NOMO-1 treated with DMSO at 0.1 percent for 48 hours (cell line): ENCODE measurements at regions not wholly inside any gene's neighbourhood (a gene's known extent, or its start where the extent isn't known, plus 50 kb on each side); places are given as distances from the start of the nearest gene placed in this dataset.

Experiments
- DNase-seq: peaks from one replicate; lab custom pipeline; 2025; ENCODE audit not compliant: unreplicated experiment; lab: John Stamatoyannopoulos, UW

GRCh38 chr5:158485604-158486081 is 614.1 kb downstream of the EBF1 start:
- DNase-seq, result no peak

- no peak for DNase-seq
These were observed 614.7 kb downstream of the EBF1 start for GRCh38 chr5:158485047-158485446.

GRCh38 chr5:158484150-158484549 is 615.6 kb downstream of the EBF1 start:
- DNase-seq, result no peak

GRCh38 chr5:158483281-158483860 is 616.3 kb downstream of the EBF1 start:
- no peak for DNase-seq

GRCh38 chr5:158482125-158482524 is 617.6 kb downstream of the EBF1 start:
- no peak for DNase-seq

- no peak for DNase-seq
These were observed 619.2 kb upstream of the CLINT1 start for GRCh38 chr5:158478139-158478538.

- no peak for DNase-seq
These were observed 618.3 kb upstream of the CLINT1 start for GRCh38 chr5:158477214-158477613.

GRCh38 chr5:158473016-158473635 is 614.2 kb upstream of the CLINT1 start:
- DNase-seq, result no peak

- peak; percentile 8 for DNase-seq
These were observed 612.6 kb upstream of the CLINT1 start for GRCh38 chr5:158471535-158471924.

- no peak for DNase-seq
These were observed 612.0 kb upstream of the CLINT1 start for GRCh38 chr5:158470764-158471534.

GRCh38 chr5:158468444-158468843 is 609.5 kb upstream of the CLINT1 start:
- no peak for DNase-seq

- peak; percentile 75 for DNase-seq
These were observed 607.2 kb upstream of the CLINT1 start for GRCh38 chr5:158466191-158466590.

GRCh38 chr5:158465086-158465972 is 606.4 kb upstream of the CLINT1 start:
- DNase-seq, result peak; percentile 36

GRCh38 chr5:158464383-158464782 is 605.4 kb upstream of the CLINT1 start:
- DNase-seq, result peak; percentile 43

GRCh38 chr5:158463938-158464337 is 605.0 kb upstream of the CLINT1 start:
- DNase-seq, result peak; percentile 82

GRCh38 chr5:158463188-158463587 is 604.2 kb upstream of the CLINT1 start:
- no peak for DNase-seq

- no peak for DNase-seq
These were observed 603.6 kb upstream of the CLINT1 start for GRCh38 chr5:158462349-158463114.

- DNase-seq, result no peak
These were observed 602.4 kb upstream of the CLINT1 start for GRCh38 chr5:158461240-158461854.

GRCh38 chr5:158458086-158458485 is 599.1 kb upstream of the CLINT1 start:
- DNase-seq, result no peak

GRCh38 chr5:158456756-158457155 is 597.8 kb upstream of the CLINT1 start:
- DNase-seq, result peak; percentile 18
